ENCODE measurements at regions not wholly inside any gene's neighbourhood (a gene's known extent, or its start where the extent isn't known, plus 50 kb on each side); places are given as distances from the start of the nearest gene placed in this dataset.

DNA sequence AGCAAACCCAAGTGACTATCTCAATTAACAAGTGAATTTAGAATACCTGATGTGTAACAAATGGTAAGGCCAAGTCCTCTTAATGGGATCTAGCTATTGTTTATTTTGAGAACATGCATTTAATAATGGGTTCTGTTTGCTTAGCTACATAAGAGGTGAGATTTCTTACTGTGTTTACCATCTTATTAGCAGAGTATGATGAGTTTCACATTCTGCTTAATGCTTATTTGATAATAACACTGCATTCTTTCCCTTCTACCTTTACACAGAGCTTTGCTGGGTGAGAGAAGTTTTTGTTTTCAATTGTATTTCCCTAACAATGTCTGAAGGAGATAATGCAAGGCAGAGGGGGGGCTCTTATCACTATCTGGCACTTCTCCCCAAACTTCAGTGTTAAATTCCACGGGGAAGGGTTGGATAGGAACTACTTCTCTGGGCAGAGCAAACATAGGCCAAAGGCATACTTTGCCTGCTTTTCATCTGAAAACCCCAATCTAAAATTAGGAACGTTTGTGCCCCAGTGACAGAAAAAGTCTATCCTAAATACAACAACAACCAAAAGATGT is 129.0 kb upstream of the ATXN7L3B start:
- DNase-seq (ENCODE audit: extremely low spot score, unreplicated experiment) = no peak
- Mint-ChIP-seq H3K4me1 (ENCODE audit: unreplicated experiment) (no peaks in the 10 kb centered on the region), H3K36me3 (ENCODE audit: unreplicated experiment) (no peaks in the 10 kb centered on the region), H3K27ac (ENCODE audit: unreplicated experiment) (no peak overlapping the region), H3K9me3 (ENCODE audit: unreplicated experiment) (no peaks in the 10 kb centered on the region), H3K4me3 (ENCODE audit: unreplicated experiment) (no peak overlapping the region), H3K27me3 (ENCODE audit: unreplicated experiment) (peaks cover 30% of the 10 kb centered on the region)
- TF ChIP-seq, protein P1, sequence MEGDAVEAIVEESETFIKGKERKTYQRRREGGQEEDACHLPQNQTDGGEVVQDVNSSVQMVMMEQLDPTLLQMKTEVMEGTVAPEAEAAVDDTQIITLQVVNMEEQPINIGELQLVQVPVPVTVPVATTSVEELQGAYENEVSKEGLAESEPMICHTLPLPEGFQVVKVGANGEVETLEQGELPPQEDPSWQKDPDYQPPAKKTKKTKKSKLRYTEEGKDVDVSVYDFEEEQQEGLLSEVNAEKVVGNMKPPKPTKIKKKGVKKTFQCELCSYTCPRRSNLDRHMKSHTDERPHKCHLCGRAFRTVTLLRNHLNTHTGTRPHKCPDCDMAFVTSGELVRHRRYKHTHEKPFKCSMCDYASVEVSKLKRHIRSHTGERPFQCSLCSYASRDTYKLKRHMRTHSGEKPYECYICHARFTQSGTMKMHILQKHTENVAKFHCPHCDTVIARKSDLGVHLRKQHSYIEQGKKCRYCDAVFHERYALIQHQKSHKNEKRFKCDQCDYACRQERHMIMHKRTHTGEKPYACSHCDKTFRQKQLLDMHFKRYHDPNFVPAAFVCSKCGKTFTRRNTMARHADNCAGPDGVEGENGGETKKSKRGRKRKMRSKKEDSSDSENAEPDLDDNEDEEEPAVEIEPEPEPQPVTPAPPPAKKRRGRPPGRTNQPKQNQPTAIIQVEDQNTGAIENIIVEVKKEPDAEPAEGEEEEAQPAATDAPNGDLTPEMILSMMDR (IDR thresholded peaks at IDR 0.05) = no peak

DNA sequence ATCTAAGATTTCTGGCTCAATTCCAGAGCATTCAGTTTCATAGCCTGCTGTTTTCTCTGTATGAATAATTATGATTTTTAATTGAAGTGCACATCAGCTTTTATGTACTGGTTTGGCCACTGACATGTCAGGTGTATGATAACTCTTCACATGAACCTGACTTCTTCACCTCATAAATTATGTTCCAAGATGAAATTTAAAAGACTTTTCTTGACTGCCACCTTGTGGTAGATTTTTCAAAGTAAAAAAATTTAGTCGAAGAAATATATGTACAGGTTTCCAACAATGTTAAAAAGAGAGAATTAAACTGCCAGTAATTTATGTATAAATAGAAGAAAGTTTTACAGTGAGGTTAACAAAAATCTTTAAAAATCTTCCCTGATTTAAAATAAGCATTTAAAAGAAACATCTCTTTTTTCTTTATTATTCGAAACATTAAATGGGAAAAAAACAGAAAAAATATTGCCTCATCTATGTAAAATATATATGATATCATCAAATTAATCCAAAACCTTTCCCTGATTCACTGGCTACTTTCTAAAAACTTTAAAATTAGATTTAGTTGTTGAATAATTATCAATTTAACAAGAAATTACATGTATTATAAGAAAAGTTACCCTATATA is 124.9 kb upstream of the ATXN7L3B start:
- no peak for DNase-seq (ENCODE audit: extremely low spot score, unreplicated experiment)
- no peaks in the 10 kb centered on the region for H3K4me1 Mint-ChIP-seq (ENCODE audit: unreplicated experiment)

DNA sequence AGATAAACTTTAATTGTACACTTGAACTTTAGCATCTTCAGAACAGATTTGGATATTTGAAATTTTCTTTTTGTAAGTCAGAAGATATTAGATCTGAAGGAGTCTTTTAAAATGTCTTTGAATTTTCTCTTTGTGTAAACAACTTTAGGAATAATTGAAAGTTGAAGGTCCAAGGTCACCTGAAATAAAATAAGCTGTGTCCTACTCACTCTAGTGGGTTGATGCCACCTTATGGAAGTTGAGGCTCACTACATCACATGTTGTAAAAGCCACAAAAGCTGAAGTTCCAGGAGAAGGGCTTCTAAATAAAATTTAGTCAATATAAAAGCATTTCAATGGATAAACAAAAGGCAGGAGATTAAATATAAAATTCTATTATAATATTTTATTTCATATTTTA is 122.0 kb upstream of the ATXN7L3B start:
- Mint-ChIP-seq H3K9me3 (ENCODE audit: unreplicated experiment) (no peaks in the 10 kb centered on the region), H3K27ac (ENCODE audit: unreplicated experiment) (no peak overlapping the region), H3K4me3 (ENCODE audit: unreplicated experiment) (no peak overlapping the region), H3K27me3 (ENCODE audit: unreplicated experiment) (peaks cover 24% of the 10 kb centered on the region), H3K36me3 (ENCODE audit: unreplicated experiment) (no peaks in the 10 kb centered on the region), H3K4me1 (ENCODE audit: unreplicated experiment) (peaks cover 7% of the 10 kb centered on the region)
- no peak for DNase-seq (ENCODE audit: extremely low spot score, unreplicated experiment)
- TF ChIP-seq, protein P1 (IDR thresholded peaks at IDR 0.05) = peak; percentile 65

More for the DNA sequence above, 124.9 kb upstream of the ATXN7L3B start:
- Mint-ChIP-seq H3K4me3 (ENCODE audit: unreplicated experiment) (no peak overlapping the region), H3K9me3 (ENCODE audit: unreplicated experiment) (no peaks in the 10 kb centered on the region), H3K36me3 (ENCODE audit: unreplicated experiment) (no peaks in the 10 kb centered on the region), H3K27me3 (ENCODE audit: unreplicated experiment) (peaks cover 38% of the 10 kb centered on the region), H3K27ac (ENCODE audit: unreplicated experiment) (no peak overlapping the region)
- TF ChIP-seq, protein P1 (IDR thresholded peaks at IDR 0.05) = peak; percentile 59

DNA sequence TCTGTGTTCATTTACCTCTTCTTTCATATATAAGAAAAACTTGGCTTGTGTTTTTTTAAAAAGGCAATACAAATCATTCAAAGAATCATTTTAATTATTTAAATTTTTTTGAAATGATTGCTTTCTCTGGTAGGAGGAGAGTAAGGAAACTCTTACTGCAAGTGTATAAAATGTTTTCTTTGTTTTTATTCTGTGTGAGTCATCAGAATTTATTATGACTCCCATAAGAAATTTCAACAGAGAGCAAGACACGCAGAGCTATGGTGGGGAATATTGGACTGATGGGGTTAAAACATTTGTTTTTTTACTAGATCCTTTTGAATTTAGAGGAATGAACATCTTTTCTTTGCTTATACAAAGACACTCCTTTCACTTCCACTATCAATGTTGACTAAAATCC is 119.1 kb upstream of the ATXN7L3B start:
- H3K27ac Mint-ChIP-seq (ENCODE audit: unreplicated experiment) = no peak overlapping the region
- DNase-seq (ENCODE audit: extremely low spot score, unreplicated experiment) = no peak
- no peaks in the 10 kb centered on the region for H3K9me3 Mint-ChIP-seq (ENCODE audit: unreplicated experiment)
- TF ChIP-seq, protein P1 (IDR thresholded peaks at IDR 0.05) = no peak
- H3K4me3 Mint-ChIP-seq (ENCODE audit: unreplicated experiment) = no peak overlapping the region
- H3K4me1 Mint-ChIP-seq (ENCODE audit: unreplicated experiment) = peaks cover 7% of the 10 kb centered on the region
- H3K27me3 Mint-ChIP-seq (ENCODE audit: unreplicated experiment) = peaks cover 11% of the 10 kb centered on the region
- no peaks in the 10 kb centered on the region for H3K36me3 Mint-ChIP-seq (ENCODE audit: unreplicated experiment)

DNA sequence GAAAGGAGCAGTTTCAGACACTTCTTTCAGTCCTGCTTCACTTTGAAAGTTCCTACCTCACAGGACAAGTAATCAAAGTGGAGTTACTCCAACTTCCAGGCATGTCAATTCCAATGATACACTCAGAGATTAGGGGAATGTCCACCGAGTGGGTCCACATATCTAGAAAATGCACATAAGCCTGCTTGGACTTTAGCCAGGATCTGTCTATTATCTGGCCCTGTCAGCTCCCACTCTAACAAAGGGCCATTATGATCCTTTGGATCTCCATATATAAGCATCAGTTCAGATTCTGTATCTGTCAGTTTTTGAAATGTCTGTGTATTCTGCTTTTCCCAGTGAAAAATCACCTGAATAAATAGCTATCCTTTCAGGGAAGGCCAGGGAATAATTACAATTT is 112.9 kb upstream of the ATXN7L3B start:
- Mint-ChIP-seq H3K4me3 (ENCODE audit: unreplicated experiment) (no peak overlapping the region), H3K27ac (ENCODE audit: unreplicated experiment) (no peak overlapping the region), H3K4me1 (ENCODE audit: unreplicated experiment) (no peaks in the 10 kb centered on the region), H3K9me3 (ENCODE audit: unreplicated experiment) (no peaks in the 10 kb centered on the region), H3K27me3 (ENCODE audit: unreplicated experiment) (no peaks in the 10 kb centered on the region), H3K36me3 (ENCODE audit: unreplicated experiment) (no peaks in the 10 kb centered on the region)
- TF ChIP-seq, protein P1 (IDR thresholded peaks at IDR 0.05) = no peak
- DNase-seq (ENCODE audit: extremely low spot score, unreplicated experiment) = no peak
